Putamen (tissue), 1 donor: ENCODE measurements at regions not wholly inside any gene's neighbourhood (a gene's known extent, or its start where the extent isn't known, plus 50 kb on each side); places are given as distances from the start of the nearest gene placed in this dataset.

Experiments
- DNase-seq: peaks from one replicate; pipeline ENCODE4 v3.0.0-alpha.2; 2016; ENCODE audit warnings: low spot score

DNA sequence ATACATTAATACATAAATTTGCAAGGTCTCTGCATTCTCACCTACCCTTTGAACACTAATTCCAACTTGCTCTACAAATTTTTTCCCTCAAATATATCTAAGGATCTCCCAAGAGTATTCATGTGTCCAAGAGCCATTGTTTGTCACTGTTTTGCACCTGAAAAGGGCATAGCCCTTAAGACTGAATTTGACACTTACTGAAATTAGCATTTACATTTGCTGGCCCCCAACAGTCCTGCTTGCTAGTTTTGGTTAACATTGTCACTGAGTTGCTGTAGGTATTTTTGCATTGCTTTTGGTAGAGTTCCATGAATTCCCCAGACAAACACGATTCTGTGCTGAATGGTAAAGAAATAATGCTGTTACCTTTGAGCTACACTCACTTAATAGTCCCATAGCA is 57.3 kb downstream of the KCNA4 start:
- DNase-seq: no peak

DNA sequence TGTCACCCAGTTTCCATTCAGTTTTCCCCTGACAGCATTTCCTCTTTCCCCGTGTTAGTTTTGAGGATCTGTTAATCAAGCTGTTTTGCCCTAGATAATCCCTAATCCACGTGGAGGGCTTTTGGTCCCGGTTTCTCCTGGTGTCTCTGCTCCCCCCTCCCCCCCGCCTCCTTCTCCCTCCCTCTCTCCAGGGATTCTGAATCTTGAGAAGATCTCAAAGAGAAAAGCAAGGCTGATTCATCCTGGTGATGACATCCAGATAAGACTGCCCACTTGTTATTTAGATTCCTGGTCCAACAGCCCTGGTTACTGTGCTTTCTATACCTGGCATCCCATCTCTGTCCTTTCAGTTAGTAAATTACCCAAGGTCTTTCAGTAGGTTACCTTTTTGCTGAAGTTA is 59.4 kb downstream of the KCNA4 start:
- DNase-seq: no peak

DNA sequence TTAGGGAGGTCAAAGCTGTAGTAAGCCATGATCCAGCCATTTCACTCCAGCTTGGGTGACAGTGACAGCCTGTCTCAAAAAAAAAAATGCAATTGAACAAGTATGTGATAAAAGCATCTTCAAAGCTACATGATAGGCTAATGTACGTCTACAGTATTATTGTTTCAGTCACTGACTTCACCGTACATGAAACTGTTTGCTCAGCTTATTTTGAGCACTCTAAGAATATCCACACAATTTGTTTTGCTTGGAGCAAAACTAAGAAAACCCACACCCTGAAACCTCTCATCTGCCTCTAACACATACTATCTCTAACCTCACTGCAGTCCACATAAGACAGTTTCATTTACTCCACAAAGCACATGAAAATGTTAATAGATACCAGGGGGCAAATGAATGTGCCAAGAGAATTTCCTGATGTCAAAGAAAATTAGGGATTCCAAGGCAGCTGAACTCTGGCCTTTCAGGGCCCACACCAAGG is 60.7 kb downstream of the KCNA4 start:
- no peak for DNase-seq

DNA sequence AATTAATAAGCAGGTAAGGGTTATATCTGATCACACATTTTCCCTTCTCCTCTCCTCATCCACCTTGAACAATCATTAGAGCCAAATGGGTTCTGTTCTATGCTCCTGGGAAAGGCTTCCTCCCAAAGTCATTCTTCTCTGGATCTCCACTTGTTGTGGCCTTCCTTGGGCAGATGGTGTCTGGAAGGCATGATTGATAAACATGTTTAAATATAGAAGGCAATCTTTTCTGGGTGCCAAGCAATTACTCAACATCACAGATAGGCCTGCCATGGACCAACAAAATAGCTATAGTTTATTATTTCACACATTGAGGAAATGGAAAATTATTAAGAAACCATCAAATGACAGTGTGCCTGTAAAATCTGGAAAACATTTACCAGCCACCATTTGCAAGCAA is 73.5 kb downstream of the KCNA4 start:
- DNase-seq: no peak

DNA sequence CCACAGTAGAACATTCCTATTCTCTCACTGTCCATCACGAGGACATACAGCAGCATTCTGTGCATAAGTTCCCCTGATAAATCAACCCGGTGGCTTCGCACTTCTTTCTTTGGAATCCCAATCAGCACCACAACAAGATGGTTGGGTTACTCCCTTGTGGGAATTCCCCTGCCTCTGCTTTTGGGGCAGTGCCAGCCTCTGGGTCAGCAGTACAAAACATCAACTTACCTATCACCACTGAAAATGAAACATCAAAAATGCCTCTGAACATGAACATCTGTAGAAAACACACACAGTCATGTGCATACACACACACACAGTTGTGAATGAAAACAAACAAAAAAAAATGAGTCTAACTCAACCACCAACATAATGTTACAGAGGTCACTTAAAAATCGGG is 79.3 kb downstream of the KCNA4 start:
- no peak for DNase-seq

DNA sequence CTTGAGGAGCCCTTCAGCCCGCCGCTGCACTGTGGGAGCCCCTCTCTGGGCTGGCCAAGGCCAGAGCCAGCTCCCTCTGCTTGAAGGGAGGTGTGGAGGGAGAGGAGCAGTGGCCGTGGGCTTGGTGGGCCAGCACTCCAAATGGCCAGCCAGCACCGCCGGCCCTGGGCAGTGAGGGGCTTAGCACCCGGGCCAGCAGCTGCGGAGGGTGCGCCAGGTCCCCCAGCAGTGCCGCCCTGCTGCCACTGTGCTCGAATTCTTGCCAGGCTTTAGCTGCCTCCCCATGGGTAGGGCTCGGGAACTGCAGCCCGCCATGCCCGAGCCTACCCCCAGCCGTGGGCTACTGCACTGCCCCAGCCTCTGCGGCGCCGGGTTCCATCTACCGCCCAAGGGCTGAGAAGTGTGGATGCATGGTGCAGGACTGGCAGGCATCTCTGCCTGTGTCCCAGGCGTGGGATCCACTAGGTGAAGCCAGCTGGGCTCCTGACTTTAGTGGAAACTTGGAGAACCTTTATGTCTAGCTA is 82.7 kb downstream of the KCNA4 start:
- no peak for DNase-seq

DNA sequence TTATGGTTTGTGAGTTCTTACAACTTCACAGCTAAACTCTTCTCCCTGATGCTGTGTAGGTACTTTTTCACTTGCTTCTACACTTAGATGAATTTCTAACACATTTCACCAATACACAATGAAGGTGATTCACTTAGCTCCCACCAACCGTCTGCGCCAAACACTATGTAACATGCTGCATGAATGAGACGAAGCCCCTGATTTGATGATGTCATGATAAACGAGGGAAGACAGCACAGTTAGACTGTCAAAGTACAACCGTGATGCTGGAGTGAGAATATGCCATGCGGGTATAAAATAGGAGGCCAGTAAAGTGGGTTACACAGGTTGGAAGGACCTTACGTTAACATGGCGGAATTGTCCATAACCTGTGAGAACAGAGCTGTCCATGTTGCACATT is 100.8 kb downstream of the KCNA4 start:
- no peak for DNase-seq

DNA sequence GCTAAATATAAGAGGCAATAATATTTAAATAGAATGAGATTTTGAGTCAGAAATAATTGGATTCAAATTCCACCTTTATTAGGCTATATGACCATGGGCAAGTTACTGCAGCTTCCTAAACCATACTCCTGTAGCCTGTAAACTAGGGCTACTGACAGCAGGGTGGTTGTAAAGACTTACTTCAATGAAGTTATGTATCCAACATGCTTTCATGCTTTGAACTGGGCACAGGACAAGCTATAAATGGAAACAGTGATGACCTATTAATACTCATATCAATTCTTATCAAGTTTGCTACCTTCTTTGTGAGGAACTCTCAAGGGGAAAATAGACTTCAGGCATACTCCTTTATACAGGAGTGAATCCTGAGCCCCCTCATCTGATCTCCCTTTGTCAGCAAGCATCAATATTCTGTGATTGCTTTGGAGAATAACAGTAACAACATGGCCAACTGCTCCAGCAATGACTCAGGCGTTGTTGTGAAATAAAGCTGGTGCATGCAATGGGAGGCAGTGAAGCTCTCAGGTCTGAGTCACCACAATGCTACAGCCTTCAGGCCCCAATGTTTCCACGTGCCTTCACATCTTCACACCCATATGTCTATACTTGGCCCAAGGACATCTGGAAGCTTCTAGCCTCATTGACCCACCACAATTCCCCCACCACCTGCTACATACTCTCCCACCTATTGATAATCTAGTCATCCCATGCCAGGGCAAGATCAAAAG is 102.5 kb downstream of the KCNA4 start:
- DNase-seq: no peak

DNA sequence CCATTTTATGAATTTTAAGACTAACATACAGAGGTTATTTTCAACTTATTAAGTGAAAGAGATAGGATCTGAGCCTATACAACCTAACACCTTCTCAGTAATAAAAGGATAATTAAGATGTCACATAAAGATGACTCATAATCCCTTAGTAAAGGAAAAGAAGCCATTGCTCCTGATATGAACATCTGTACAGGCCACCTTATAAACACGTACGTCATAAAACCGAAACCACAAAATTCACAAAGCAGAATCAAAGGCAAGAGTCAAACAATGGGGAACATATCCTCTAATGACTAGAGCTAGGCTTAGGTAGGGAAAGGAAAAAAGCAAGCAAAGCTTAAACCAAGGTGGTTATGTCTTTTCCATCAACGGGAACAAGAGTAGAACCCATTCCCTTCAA is 103.5 kb downstream of the KCNA4 start:
- no peak for DNase-seq

DNA sequence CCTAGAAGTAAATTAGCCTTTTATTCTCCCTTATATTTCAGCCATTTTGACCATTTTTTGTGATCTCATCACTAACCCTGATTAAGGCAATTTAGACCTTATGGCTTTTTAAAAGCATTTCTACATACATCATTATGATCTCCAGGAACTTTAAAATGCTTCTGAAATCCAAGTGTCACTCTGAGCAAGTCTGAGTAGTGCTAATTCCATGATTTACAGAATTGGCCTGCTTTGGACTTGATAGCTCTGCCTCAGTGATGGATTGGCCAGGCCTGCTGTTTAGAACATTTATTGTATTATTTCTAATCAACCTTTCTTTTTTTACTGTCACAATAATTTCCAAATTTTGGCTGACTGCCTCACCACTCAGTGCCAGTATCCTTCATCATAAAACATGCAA is 116.4 kb downstream of the KCNA4 start:
- no peak for DNase-seq

DNA sequence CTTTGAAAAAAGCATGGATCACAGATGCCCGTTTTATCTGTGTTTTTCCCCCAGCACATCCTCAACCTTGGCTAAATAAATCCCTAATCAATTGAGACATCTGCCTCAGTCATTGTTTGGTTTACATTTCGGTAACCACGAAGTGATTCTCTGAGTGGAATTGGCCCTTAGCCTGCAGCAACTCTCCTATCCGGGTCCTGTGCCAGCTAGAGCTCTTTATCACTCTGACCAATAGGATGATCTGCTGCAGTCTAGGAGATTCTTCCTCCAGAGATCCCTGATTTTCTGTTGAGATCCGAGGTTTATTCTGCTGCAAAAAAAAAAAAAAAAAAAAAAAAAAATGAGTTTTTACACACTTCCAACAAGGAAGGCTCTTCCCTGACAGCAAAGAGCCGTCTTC is 137.3 kb downstream of the KCNA4 start:
- DNase-seq: no peak

DNA sequence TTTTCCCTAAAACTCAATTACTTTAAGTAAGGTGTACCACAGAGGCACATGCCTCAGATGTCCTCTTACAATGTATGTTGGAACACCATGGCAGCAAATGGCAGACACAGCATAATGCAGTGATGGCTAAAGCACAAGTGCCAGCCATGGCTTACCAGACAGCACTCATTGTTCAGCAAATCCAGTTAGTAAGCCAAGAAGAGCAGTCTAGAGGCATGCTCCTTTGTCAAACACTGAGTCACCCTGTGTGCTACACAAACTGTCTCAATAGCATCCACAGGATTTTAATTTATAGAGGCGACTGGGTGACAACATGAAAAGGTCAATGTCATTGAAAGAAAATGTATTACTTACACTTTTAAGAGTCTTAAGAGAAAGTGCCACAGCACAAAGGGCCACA is 140.6 kb downstream of the KCNA4 start:
- no peak for DNase-seq

DNA sequence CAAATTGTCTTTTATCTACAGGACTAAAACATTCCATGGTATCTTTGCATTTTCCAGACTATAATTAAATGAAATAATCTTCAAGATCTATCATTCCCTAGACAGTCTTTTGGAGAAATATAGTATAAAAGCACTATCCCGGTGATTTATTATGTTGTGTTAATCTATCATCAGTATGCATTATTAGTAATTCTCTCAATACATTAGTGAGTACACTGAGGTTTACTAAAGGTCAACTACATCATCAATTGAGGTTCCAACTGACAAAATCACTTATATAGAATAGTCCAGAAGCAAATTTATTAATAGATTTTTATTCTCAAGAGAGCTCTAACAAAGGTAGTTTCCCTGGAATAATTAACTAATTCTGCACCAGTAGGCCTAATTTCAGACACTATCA is 169.6 kb downstream of the KCNA4 start:
- no peak for DNase-seq

DNA sequence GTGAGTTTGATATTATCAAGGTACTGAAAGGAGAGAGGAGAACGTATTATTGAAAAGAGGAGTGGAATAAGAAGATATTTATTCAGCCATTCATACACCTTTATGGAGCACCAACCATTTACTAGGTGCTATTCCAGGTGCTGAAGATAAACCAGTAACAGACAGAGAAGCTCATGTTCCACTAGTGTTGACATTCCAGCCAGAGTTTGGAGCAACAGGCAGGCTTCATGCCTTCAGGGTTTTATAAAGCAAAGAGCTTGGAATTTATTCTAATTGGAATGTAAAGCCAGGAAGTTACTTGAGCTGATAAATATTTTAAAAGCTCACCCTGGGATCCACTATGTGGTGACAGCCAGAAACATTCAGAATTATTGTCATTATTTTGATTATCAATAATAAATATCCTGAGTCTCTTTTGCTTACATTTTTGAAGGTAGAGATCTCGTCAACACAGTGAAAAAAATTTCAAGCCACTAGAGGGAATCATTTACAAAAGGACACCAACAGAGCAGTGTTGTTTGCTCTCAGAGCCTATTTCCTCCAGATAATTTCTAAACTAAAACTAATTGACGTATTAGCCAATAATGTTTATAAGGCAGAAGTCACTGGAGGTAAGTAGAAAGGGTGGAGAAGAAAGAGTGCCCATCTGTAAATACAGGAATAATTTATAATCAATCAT is 172.0 kb downstream of the KCNA4 start:
- no peak for DNase-seq

DNA sequence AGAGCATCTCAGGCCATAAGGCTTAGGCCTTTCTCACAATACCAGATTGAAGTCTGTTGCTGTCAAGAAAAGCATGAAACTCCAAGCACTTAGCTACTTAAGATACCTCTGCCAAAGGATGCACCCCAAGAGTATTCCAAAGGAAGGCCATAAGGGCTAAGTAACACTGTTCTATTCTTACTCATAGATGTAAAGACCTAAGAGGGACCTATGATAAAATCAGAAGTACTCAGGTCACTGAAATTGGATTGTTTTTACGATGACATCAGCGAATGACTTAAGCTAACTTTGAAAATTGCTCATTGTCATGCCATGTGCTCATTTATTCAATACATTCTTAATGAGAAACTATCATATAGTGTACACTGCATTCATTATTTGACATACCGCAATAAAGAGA is 172.8 kb downstream of the KCNA4 start:
- no peak for DNase-seq

DNA sequence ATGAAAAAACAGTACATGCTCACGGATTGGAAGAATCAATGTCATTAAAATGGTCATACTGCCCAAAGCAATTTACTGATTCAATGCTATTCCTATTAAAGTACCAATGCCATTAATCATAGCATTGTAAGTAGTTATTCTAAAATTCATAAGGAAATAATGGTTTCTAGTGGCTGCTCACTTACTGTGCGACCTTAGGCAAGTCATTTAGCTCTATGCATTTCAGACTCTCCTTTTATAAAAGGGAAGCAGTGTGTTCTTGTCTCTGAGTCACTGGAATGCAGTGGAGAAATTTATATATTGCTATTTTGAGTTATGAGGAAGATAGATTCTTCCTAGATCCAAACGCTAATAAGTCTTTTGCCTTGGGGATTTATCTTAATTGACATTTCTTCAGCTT is 174.8 kb downstream of the KCNA4 start:
- no peak for DNase-seq

DNA sequence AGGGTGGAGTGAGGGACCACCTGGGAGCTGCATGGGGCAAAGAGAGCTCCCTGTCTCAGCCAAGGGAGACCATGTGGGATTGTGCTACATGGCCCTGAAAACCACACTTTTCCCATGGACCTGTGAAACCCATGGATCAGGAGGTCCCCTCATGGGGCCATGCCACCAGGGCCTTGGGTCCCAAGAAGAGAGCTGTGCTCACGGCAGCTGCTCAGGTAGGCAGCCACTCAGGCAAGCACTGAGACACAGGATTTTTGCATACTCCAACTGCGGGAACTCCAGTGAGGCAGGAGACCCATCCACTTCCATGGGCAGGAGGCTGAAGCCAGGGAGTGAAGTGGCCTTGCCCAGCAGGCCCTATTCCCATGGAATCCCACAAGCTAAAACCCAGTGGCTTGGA is 190.0 kb downstream of the KCNA4 start:
- DNase-seq: no peak

DNA sequence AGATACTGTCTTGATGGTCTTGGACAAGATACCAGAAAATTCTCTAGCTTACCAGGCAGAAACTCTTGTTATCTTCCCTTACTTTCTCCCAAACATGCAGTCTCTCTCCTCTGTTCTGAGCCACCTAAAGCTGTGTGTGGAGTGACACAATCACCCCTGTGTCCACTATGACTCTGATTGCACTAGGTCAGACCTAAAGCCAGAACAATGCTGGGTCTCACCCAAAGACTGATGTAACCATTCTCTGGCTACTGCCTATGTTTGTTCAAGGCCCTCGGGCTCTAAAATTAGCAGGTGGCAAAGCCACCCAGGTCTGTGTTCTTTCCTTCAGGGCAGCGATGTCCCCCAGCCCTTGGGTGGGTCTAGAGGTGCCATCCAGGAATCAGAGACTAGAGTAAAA is 200.5 kb downstream of the KCNA4 start:
- no peak for DNase-seq

DNA sequence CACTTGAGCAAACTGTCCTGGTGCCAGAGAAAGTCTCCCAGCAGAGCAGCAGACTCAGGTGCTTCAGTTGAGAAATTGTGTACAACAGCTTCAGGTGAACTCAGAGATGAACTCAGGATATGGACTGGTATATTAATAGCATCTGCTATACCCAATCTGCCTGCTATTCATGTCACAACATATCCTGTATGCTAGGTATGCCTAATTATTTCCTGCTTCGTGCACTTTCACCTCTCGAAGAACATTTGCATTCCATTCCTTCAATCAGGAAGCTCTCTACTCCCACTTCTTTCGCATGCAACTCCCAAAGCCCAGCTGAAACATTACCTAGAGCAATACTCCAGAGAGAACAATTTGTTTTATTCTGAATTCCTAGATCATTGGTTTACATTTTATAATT is 207.7 kb downstream of the KCNA4 start:
- no peak for DNase-seq

DNA sequence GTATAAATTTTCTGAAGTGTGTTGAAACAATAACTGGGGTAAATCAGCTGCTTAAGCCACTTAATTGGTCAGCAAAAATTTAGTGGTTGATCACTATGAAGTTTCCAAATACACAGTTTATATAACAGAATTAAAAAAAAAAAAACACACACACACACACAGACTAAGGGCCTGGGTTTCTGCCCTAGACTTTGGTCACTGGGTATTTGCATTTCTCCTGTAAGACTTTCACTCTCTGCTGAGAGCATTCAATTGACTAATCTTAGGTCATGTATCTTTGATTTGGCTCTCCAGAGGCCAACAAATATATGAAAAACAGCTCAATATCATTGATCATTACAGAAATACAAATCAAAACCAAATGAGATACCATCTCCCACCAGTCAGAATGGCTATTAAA is 214.3 kb downstream of the KCNA4 start:
- DNase-seq: no peak

DNA sequence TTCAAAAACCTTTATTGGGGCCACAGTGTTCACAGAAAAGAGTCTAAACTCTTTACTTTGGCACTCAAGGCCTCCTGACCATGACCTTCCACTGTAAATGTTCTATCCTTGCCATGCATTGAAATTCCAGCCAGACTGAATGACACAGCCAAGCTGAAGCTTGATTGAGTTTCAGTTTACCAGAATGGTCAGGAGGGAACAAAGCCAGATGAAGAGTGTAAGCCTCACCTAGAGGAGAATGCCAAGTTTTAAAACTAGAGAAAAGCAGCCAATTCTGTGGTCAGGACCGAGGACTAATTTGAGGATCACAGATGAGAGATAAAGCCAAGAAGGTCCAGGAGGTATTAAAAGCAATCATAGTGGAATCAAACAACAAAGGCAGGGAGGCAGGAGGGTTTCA is 215.3 kb downstream of the KCNA4 start:
- no peak for DNase-seq

DNA sequence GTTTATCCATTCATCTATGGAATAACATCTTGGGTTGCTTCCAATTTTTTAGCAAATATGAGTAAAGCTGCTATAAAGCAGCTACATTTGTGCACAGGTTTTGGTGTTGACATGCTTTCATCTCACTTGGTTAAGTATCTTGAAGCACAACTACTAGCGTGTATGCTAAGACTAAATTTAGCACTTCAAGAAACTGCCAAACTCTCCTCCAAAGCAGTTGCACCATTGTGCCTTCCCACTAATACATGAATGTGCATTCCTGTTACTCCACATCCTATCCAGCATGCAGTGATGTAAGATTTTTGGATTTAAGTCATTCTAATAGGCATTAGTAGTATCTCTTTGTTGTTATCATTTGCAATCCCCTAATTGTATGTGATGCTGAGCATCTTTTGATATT is 230.7 kb downstream of the KCNA4 start:
- DNase-seq: no peak

DNA sequence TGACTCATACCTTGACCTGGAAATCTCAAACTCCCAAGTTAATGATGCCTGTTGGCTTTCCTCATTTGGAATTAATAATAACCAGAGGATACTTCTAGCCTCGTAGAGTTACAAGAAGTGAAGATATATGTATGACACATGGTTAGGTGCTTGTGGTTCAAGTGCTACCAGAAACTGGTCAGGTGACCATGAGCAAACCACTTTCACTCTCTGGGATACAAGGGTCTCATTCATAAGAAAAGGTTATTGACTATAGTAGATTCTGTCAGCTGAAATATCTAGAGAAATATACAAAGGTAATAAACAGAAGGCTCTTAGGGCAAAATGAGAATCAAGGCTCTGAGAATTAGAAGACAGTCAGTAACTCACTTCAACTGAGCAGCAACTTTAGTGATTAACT is 233.3 kb downstream of the KCNA4 start:
- DNase-seq: no peak

DNA sequence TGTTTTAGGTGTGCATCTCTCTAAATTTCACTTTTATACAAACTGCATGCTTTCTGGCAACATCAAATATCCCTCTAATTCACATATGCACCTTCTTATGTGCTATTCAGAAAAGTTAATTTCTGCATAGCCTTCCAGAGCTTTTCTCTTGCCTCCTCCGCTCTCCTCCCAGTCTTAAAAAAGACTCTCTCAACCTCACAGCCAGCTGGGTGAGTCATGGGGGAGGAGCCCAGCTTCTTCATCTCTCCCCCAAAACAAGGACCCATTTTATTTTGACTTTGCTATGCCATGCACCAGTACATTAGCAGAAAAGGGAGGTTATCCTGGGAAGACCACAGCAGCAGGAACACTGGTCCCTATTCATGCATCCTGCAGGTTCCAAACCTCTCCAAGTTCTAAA is 234.4 kb downstream of the KCNA4 start:
- DNase-seq: peak; percentile 67
